HUDEP-2 (cell line): ENCODE measurements at regions not wholly inside any gene's neighbourhood (a gene's known extent, or its start where the extent isn't known, plus 50 kb on each side); places are given as distances from the start of the nearest gene placed in this dataset.
"Not testable (repeated sequence)": the region's sequence is repeated elsewhere in the genome, so short reads cannot be mapped to it uniquely, and the experiment has no call there.

Experiments used
- DNase-seq, 76 experiments: peaks; one replicate each; lab custom pipeline; 2025; ENCODE audit not compliant: unreplicated experiment in 76 of 76; lab: John Stamatoyannopoulos, UW

GRCh38 chr13:73657821-73658540, 476.2 kb downstream of the KLF12 start:
- DNase-seq, result no peak

GRCh38 chr13:73656863-73657262, 477.3 kb downstream of the KLF12 start:
- no peak for DNase-seq

GRCh38 chr13:73653688-73654087, 480.5 kb downstream of the KLF12 start:
- DNase-seq, result no peak

- no peak for DNase-seq
These were observed 486.8 kb downstream of the KLF12 start for GRCh38 chr13:73647417-73647816.

GRCh38 chr13:73640476-73641179, 493.6 kb downstream of the KLF12 start:
- not testable (repeated sequence) for DNase-seq

GRCh38 chr13:73635166-73635787, 498.9 kb downstream of the KLF12 start:
- DNase-seq, result no peak

GRCh38 chr13:73633817-73634460, 500.3 kb downstream of the KLF12 start:
- DNase-seq, result no peak

- no peak for DNase-seq
These were observed 502.8 kb downstream of the KLF12 start for GRCh38 chr13:73631411-73631810.

- DNase-seq, result no peak
These were observed 508.5 kb downstream of the KLF12 start for GRCh38 chr13:73625562-73626339.

GRCh38 chr13:73623281-73623680, 510.9 kb downstream of the KLF12 start:
- DNase-seq, result no peak

- no peak for DNase-seq
These were observed 511.8 kb downstream of the KLF12 start for GRCh38 chr13:73622381-73622780.

GRCh38 chr13:73618275-73618865, 515.8 kb downstream of the KLF12 start:
- no peak for DNase-seq

- no peak for DNase-seq
These were observed 517.3 kb downstream of the KLF12 start for GRCh38 chr13:73616861-73617260.

- DNase-seq, result no peak
These were observed 523.2 kb downstream of the KLF12 start for GRCh38 chr13:73610799-73611592.

- DNase-seq, result no peak
These were observed 525.3 kb downstream of the KLF12 start for GRCh38 chr13:73608711-73609485.

GRCh38 chr13:73608157-73608516, 526.1 kb downstream of the KLF12 start:
- DNase-seq, result no peak

GRCh38 chr13:73607489-73608156, 526.6 kb downstream of the KLF12 start:
- DNase-seq, result no peak

- no peak for DNase-seq
These were observed 530.6 kb downstream of the KLF12 start for GRCh38 chr13:73603646-73604045.
